ENCODE measurements at regions not wholly inside any gene's neighbourhood (a gene's known extent, or its start where the extent isn't known, plus 50 kb on each side); places are given as distances from the start of the nearest gene placed in this dataset.

DNA sequence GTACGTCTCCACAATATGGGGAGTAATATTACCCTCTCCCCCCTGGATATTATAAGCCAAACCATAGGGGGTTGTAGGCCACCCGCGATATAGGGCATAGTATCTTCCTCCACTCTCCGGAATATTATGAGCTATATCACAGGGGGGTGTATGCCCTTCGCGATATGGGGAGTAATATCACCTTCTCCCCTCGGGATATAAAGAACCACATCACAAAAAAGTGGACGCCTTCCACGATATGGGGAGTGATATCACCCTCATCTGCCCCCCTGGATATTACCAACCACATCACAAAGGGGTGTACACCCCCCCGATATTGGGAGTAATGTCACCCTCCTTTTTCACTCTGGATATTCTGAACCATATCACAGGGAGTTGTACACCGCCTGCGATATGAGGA, 65.5 kb upstream of the CEACAM21 start:
- TF ChIP-seq EGR1 (IDR thresholded peaks at IDR 0.05; ENCODE audit: low read depth) (no peak), EZH2 (IDR thresholded peaks at IDR 0.05) (no peak), SP1 (IDR thresholded peaks at IDR 0.05; ENCODE audit: low read depth) (no peak), TCF7L2 (IDR thresholded peaks at IDR 0.05; ENCODE audit: borderline replicate concordance, extremely low read depth, insufficient read depth, insufficient read length) (no peak), SIN3A (IDR thresholded peaks at IDR 0.05; ENCODE audit: low read depth) (no peak), CBX3 (IDR thresholded peaks at IDR 0.05; ENCODE audit: low read depth) (no peak), EZH2phosphoT487 (IDR thresholded peaks at IDR 0.05; ENCODE audit: borderline replicate concordance) (no peak)
- TF ChIP-seq, protein P1, sequence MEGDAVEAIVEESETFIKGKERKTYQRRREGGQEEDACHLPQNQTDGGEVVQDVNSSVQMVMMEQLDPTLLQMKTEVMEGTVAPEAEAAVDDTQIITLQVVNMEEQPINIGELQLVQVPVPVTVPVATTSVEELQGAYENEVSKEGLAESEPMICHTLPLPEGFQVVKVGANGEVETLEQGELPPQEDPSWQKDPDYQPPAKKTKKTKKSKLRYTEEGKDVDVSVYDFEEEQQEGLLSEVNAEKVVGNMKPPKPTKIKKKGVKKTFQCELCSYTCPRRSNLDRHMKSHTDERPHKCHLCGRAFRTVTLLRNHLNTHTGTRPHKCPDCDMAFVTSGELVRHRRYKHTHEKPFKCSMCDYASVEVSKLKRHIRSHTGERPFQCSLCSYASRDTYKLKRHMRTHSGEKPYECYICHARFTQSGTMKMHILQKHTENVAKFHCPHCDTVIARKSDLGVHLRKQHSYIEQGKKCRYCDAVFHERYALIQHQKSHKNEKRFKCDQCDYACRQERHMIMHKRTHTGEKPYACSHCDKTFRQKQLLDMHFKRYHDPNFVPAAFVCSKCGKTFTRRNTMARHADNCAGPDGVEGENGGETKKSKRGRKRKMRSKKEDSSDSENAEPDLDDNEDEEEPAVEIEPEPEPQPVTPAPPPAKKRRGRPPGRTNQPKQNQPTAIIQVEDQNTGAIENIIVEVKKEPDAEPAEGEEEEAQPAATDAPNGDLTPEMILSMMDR (IDR thresholded peaks at IDR 0.05 in 2 of 3, conservative IDR thresholded peaks at IDR 0.05 in 1 of 3; ENCODE audit: borderline replicate concordance in 1 of 3, insufficient read depth in 1 of 3, low read depth in 2 of 3, low read length in 2 of 3): no peak
- TF ChIP-seq, protein P2, sequence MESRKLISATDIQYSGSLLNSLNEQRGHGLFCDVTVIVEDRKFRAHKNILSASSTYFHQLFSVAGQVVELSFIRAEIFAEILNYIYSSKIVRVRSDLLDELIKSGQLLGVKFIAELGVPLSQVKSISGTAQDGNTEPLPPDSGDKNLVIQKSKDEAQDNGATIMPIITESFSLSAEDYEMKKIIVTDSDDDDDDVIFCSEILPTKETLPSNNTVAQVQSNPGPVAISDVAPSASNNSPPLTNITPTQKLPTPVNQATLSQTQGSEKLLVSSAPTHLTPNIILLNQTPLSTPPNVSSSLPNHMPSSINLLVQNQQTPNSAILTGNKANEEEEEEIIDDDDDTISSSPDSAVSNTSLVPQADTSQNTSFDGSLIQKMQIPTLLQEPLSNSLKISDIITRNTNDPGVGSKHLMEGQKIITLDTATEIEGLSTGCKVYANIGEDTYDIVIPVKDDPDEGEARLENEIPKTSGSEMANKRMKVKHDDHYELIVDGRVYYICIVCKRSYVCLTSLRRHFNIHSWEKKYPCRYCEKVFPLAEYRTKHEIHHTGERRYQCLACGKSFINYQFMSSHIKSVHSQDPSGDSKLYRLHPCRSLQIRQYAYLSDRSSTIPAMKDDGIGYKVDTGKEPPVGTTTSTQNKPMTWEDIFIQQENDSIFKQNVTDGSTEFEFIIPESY (IDR thresholded peaks at IDR 0.05; ENCODE audit: extremely low read depth, insufficient replicate concordance, low read length): no peak
- TF ChIP-seq, protein P3, sequence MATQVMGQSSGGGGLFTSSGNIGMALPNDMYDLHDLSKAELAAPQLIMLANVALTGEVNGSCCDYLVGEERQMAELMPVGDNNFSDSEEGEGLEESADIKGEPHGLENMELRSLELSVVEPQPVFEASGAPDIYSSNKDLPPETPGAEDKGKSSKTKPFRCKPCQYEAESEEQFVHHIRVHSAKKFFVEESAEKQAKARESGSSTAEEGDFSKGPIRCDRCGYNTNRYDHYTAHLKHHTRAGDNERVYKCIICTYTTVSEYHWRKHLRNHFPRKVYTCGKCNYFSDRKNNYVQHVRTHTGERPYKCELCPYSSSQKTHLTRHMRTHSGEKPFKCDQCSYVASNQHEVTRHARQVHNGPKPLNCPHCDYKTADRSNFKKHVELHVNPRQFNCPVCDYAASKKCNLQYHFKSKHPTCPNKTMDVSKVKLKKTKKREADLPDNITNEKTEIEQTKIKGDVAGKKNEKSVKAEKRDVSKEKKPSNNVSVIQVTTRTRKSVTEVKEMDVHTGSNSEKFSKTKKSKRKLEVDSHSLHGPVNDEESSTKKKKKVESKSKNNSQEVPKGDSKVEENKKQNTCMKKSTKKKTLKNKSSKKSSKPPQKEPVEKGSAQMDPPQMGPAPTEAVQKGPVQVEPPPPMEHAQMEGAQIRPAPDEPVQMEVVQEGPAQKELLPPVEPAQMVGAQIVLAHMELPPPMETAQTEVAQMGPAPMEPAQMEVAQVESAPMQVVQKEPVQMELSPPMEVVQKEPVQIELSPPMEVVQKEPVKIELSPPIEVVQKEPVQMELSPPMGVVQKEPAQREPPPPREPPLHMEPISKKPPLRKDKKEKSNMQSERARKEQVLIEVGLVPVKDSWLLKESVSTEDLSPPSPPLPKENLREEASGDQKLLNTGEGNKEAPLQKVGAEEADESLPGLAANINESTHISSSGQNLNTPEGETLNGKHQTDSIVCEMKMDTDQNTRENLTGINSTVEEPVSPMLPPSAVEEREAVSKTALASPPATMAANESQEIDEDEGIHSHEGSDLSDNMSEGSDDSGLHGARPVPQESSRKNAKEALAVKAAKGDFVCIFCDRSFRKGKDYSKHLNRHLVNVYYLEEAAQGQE (IDR thresholded peaks at IDR 0.05; ENCODE audit: low read depth): no peak

Data from HCT116 (cell line).